ENCODE measurements at regions not wholly inside any gene's neighbourhood (a gene's known extent, or its start where the extent isn't known, plus 50 kb on each side); places are given as distances from the start of the nearest gene placed in this dataset.

GRCh38 chr4:24279911-24280375 lies 304.4 kb downstream of the DHX15 start:
- peaks cover 21% of the 10 kb centered on the region for H3K4me1 Mint-ChIP-seq (ENCODE audit: unreplicated experiment)
- TF ChIP-seq, protein P1, sequence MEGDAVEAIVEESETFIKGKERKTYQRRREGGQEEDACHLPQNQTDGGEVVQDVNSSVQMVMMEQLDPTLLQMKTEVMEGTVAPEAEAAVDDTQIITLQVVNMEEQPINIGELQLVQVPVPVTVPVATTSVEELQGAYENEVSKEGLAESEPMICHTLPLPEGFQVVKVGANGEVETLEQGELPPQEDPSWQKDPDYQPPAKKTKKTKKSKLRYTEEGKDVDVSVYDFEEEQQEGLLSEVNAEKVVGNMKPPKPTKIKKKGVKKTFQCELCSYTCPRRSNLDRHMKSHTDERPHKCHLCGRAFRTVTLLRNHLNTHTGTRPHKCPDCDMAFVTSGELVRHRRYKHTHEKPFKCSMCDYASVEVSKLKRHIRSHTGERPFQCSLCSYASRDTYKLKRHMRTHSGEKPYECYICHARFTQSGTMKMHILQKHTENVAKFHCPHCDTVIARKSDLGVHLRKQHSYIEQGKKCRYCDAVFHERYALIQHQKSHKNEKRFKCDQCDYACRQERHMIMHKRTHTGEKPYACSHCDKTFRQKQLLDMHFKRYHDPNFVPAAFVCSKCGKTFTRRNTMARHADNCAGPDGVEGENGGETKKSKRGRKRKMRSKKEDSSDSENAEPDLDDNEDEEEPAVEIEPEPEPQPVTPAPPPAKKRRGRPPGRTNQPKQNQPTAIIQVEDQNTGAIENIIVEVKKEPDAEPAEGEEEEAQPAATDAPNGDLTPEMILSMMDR (IDR thresholded peaks at IDR 0.05; ENCODE audit: unreplicated experiment), result no peak
- no peak overlapping the region for H3K4me3 Mint-ChIP-seq (ENCODE audit: unreplicated experiment)
- H3K27me3 Mint-ChIP-seq (ENCODE audit: unreplicated experiment), result no peaks in the 10 kb centered on the region
- H3K27ac Mint-ChIP-seq (ENCODE audit: unreplicated experiment), result no peak overlapping the region
- H3K9me3 Mint-ChIP-seq (ENCODE audit: unreplicated experiment), result no peaks in the 10 kb centered on the region
- no peaks in the 10 kb centered on the region for H3K36me3 Mint-ChIP-seq (ENCODE audit: low read depth, unreplicated experiment)
- no peak for DNase-seq (ENCODE audit: low spot score)

GRCh38 chr4:24279469-24279868 lies 304.9 kb downstream of the DHX15 start:
- Mint-ChIP-seq H3K4me3 (ENCODE audit: unreplicated experiment) (no peak overlapping the region), H3K4me1 (ENCODE audit: unreplicated experiment) (peaks cover 21% of the 10 kb centered on the region), H3K27me3 (ENCODE audit: unreplicated experiment) (no peaks in the 10 kb centered on the region), H3K9me3 (ENCODE audit: unreplicated experiment) (no peaks in the 10 kb centered on the region), H3K36me3 (ENCODE audit: low read depth, unreplicated experiment) (no peaks in the 10 kb centered on the region), H3K27ac (ENCODE audit: unreplicated experiment) (no peak overlapping the region)
- no peak for DNase-seq (ENCODE audit: low spot score)
- TF ChIP-seq, protein P1 (IDR thresholded peaks at IDR 0.05; ENCODE audit: unreplicated experiment), result no peak

DNA sequence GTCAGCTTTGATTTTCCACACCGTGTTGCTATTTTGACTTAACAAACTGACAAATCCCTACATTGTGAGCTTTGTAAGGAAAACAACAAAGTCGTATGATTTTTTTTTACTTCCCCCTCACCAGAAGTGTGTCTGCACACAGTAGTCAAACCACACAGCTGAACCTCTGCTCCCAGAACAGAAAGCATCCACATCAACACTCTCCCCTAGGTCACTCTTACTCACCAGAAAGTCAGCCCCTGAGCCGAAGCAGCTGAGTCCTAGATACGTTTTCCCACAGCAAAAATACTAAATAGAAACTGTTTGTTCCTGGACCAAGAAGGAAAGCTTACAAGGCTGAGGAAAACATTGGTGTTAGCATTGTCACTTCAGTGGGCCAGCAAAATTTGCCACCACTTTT lies 305.7 kb downstream of the DHX15 start:
- peaks cover 21% of the 10 kb centered on the region for H3K4me1 Mint-ChIP-seq (ENCODE audit: unreplicated experiment)
- H3K27ac Mint-ChIP-seq (ENCODE audit: unreplicated experiment), result no peak overlapping the region
- H3K9me3 Mint-ChIP-seq (ENCODE audit: unreplicated experiment), result no peaks in the 10 kb centered on the region
- TF ChIP-seq, protein P1 (IDR thresholded peaks at IDR 0.05; ENCODE audit: unreplicated experiment), result no peak
- H3K4me3 Mint-ChIP-seq (ENCODE audit: unreplicated experiment), result no peak overlapping the region
- H3K36me3 Mint-ChIP-seq (ENCODE audit: low read depth, unreplicated experiment), result no peaks in the 10 kb centered on the region
- DNase-seq (ENCODE audit: low spot score), result no peak
- H3K27me3 Mint-ChIP-seq (ENCODE audit: unreplicated experiment), result no peaks in the 10 kb centered on the region

DNA sequence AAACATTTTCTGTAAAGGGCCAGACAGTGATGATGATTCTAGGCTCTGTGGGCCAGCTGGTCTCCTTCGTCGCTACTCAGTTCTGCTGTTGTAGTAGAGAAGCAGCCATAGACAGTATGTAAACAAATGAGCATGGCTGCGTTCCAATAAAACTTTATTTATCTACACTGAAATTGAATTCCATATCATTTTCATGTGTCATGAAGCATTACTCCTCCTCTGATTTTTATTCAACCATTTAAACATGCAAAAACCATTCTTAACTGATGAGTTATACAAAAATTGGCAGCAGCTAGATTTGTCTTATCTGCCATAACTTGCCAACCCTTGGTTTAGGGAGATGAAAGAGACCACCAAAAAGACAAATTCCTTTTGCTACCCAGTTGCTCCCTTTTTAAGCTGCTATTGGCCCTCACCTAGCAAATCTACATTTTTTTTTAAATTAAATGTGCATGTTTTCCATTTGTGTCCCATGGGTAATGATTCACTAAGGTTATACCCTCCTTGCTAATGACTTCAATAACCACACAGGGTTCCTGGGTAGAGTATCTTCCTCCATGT lies 309.9 kb downstream of the DHX15 start:
- Mint-ChIP-seq H3K9me3 (ENCODE audit: unreplicated experiment) (no peaks in the 10 kb centered on the region), H3K4me1 (ENCODE audit: unreplicated experiment) (peaks cover 13% of the 10 kb centered on the region), H3K27ac (ENCODE audit: unreplicated experiment) (no peak overlapping the region), H3K36me3 (ENCODE audit: low read depth, unreplicated experiment) (no peaks in the 10 kb centered on the region), H3K4me3 (ENCODE audit: unreplicated experiment) (no peak overlapping the region), H3K27me3 (ENCODE audit: unreplicated experiment) (no peaks in the 10 kb centered on the region)
- no peak for DNase-seq (ENCODE audit: low spot score)
- TF ChIP-seq, protein P1 (IDR thresholded peaks at IDR 0.05; ENCODE audit: unreplicated experiment), result no peak

DNA sequence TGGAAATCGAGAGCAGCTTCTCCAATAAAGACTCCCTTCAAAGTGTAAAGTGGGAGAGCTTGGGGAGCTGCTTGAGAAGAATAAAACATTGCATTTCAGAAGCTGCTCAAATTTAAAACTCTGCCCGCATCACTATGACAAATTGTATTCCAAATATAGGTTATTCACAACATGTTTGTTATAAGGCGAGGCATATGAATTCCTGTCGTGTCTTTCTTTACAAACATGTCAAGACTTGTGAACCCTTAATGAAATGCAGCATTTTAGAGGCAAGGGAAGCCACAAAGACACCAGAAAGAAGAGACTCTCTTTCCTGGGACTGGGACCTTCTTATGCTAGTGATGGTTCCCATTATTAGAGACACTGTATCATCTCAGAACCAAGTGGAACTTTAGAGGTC lies 311.2 kb downstream of the DHX15 start:
- Mint-ChIP-seq H3K4me1 (ENCODE audit: unreplicated experiment) (peaks cover 13% of the 10 kb centered on the region), H3K27me3 (ENCODE audit: unreplicated experiment) (no peaks in the 10 kb centered on the region), H3K9me3 (ENCODE audit: unreplicated experiment) (no peaks in the 10 kb centered on the region)

More for the DNA sequence above, 311.2 kb downstream of the DHX15 start:
- H3K4me3 Mint-ChIP-seq (ENCODE audit: unreplicated experiment), result no peak overlapping the region
- no peaks in the 10 kb centered on the region for H3K36me3 Mint-ChIP-seq (ENCODE audit: low read depth, unreplicated experiment)
- no peak overlapping the region for H3K27ac Mint-ChIP-seq (ENCODE audit: unreplicated experiment)
- TF ChIP-seq, protein P1 (IDR thresholded peaks at IDR 0.05; ENCODE audit: unreplicated experiment), result no peak
- DNase-seq (ENCODE audit: low spot score), result no peak
